Activated T-helper 9 cell treated with anti-CD3 and anti-CD28 coated beads, Interleukin-2, amount 50 U/mL, for 16 hours (primary cell): ENCODE measurements at regions not wholly inside any gene's neighbourhood (a gene's known extent, or its start where the extent isn't known, plus 50 kb on each side); places are given as distances from the start of the nearest gene placed in this dataset.
"Not testable (repeated sequence)": the region's sequence is repeated elsewhere in the genome, so short reads cannot be mapped to it uniquely, and the experiment has no call there.

Source experiments
- DNase-seq: peaks from one replicate; pipeline ENCODE4 v3.0.0-alpha.2; 2020; ENCODE audit warnings: low read depth

DNA sequence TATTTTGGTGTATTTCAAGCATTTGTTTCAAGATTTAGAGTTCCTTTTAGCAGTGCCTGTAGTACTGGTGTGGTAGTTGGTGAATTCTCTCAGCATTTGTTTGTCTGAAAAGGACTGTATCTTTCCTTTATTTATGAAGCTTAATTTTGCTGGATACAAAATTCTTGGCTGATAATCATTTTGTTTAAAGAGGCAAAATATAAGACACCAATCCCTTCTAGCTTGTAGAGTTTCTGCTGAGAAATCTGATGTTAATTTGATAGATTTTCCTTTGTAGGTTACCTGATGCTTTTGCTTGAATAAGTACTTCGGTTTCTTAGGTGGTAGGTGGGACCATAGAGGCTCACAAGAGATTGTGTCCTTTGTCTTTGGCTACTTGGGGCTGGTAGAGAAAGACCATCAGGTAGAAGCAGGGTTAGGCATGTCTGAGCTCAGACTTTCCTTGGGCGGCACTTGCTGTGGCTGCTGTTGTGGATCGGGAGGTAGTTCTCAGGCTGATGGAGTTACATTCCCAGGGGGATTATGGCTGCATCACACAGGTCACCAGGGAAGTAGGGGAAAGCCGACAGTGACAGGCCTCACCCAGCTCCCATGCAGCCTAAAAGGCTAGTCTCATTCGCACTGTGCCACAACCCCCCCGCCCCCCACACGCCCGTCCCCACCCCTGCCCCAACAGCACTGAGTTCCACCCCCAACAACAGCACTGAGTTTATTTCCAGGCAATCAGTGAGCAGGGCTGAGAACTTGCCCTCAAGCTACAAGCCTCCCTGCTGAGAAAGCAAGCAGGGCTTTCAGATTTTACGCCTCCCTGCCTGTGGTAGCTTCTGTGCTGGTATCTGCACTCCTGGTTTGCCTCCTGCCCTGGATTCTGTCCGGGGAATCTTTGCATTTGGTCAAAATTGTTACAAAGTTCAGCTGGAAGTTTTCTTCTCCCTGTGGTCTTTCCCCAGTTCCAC, 127.1 kb upstream of the GLRA1 start:
- DNase-seq: no peak

DNA sequence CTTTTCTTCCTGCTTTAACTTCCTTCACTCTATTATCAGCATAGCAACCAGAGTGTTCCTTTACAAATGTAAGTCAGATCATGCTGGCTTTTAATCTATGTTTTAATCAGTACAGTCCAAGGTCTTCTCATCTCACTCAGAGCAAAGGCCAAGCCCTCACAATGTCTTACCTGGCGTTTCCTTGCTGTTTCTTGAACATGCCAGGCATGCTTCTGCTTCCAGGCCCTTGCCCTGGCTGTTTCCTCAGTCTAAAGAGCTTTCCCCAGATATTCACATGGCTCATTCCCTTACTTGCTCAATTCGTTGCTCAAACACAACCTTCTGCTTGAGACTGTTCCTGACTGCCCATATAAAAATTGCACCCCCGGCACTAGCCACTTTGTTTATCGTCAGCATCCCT, 121.7 kb upstream of the GLRA1 start:
- no peak for DNase-seq

DNA sequence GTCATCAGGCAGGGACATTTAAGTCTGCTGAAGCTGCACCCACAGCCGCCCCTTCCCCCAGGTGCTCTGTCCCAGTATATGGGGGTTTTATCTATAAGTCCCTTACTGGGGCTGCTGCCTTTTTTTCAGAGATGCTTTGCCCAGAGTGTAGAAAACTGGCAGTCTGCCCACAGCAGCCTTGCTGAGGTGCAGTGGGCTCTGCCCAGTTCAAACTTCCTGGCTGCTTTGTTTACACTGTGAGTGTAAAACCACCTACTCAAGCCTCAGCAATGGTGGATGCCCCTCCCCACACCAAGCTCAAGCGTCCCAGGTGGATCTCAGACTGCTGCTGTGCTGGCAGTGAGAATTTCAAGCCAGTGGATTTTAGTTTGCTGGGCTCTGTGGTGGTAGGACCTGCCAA, 114.2 kb upstream of the GLRA1 start:
- not testable (repeated sequence) for DNase-seq

DNA sequence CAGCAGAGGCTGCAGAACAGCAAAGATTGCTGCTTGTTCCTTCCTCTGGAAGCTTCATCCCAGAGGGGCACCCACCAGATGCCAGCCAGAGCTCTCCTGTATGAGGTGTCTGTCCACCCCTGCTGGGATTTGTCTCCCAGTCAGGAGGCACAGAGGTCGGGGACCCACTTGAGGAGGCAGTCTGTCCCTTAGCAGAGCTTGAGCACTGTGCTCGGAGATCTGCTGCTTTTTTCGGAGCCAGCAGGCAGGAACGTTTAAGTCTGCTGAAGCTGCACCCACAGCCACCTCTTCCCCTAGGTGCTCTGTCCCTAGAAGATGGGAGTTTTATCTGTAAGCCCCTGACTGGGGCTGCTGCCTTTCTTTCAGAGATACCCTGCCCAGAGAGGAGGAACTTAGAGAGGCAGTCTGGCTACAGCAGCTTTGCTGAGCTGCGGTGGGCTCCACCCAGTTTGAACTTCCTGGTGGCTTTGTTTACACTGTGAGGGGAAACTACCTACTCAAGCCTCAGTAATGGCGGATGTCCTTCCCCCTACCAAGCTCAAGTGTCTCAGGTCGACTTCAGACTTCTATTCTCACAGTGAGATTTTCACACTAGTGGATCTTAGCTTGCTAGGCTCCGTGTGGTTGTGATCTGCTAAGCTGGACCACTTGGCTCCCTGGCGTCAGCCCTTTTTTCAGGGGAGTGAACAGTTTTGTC, 101.8 kb upstream of the GLRA1 start:
- not testable (repeated sequence) for DNase-seq

DNA sequence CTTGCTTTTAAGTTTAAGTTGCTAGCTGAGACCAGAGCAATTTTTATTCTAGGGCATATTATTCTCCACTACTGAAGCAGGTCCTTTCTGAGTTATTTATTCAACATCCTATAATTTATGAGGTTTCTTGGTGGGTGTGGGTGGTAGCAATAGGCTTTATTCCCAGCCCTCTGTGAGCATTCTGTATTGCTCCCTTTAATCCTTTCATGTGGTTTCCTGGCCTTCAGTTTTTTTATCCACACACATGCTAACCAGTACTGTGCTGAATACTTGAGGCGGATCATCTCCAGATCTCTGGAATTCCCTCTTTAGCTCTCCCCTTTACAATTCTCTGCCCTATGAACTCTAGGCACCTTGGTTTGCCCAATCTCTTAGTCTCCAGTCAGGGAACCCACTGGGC, 91.8 kb upstream of the GLRA1 start:
- no peak for DNase-seq

DNA sequence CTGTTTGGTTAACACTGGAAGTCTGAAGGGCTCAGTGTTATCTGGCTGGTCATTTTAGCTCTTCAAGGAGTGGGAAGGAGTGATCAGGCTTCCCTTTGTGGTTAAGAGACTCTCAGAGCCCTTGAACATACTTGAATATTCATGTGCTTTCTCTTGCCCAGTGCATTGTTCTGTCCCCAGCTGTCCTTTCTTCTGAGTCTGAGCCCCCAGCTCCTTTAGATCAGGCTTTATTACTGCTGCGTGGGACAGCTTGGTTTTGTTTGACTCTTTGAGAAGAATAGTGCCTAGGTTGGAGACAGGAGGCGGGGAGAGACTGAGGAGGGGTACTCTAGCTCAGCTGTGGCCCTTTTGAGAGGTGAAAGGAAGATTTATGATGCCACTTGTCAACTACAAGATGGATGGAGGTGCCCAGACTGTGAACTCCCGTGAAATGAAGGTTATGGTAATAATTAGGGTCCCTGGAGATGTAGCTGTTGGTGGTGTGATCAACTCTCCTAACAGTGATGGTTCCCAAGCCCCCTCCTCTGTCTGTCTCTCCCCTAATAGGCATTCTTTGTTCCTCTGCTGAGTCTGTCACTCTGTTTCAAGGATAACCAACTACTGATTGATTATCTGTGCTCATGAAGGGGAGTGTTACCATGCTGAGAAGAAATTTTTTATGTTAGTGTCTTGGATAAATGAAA, 83.1 kb upstream of the GLRA1 start:
- no peak for DNase-seq

DNA sequence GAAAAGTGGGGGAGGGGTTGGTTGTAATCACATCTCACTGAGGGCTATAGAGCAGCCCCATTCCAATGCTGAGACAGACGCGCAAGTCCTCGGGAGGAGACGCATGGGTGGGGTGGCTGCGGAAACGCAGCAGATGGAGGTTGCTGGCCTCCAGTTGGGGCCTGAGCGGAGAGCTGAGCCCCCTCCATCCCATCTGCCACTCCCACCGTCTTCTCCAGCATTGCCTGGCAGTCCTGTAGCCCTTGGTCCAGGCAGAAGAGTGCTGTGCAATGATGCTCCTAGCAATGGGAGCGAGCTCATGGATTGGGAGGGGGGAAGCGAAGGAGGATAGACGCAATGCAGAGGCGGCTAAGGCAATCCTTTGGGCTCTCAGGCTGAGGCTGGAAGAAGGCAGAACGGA, 79.4 kb upstream of the GLRA1 start:
- DNase-seq: no peak
